GM23338 (cell line): ENCODE measurements at regions not wholly inside any gene's neighbourhood (a gene's known extent, or its start where the extent isn't known, plus 50 kb on each side); places are given as distances from the start of the nearest gene placed in this dataset.

Source experiments
- ATAC-seq: fragments of 200-7000 bp; cut with Tn5 transposase; 3 replicates; pipeline ENCODE4 v1.9.1; 2020
- DNase-seq: peaks from one replicate; pipeline ENCODE4 v3.0.0-alpha.2; 2015; ENCODE audit warnings: low spot score
- H2AFZ ChIP-seq: fragments of 200-600 bp; sonication (generic); 2 replicates; pipeline ENCODE4 v1.8.0; 2016; ENCODE audit warnings: antibody characterized with exemption, mild to moderate bottlenecking, moderate library complexity
- H3F3A ChIP-seq: fragments of 200-600 bp; sonication (generic); replicated peaks from 2 replicates; pipeline ENCODE4 v1.8.0; 2017; ENCODE audit warnings: antibody characterized with exemption, mixed run types, low read depth
- H3K27ac ChIP-seq: fragments of 200-600 bp; sonication (generic); 2 replicates; pipeline ENCODE4 v1.6.1; 2016; ENCODE audit warnings: low read depth
- H3K27me3 ChIP-seq: fragments of 200-600 bp; sonication (generic); 2 replicates; pipeline ENCODE4 v1.8.0; 2016; ENCODE audit warnings: mild to moderate bottlenecking, mixed run types, moderate library complexity; ENCODE audit not compliant: insufficient read depth
- H3K36me3 ChIP-seq: fragments of 200-600 bp; sonication (generic); 2 replicates; pipeline ENCODE4 v1.8.0; 2016; ENCODE audit warnings: mild to moderate bottlenecking; ENCODE audit not compliant: insufficient read depth
- H3K4me1 ChIP-seq: fragments of 200-600 bp; sonication (generic); 2 replicates; pipeline ENCODE4 v1.8.0; 2016; ENCODE audit warnings: mild to moderate bottlenecking, moderate library complexity; ENCODE audit not compliant: insufficient read depth
- H3K4me2 ChIP-seq: fragments of 200-600 bp; sonication (generic); 2 replicates; pipeline ENCODE4 v1.7.1; 2017; ENCODE audit warnings: mixed run types
- H3K4me3 ChIP-seq: fragments of 200-600 bp; sonication (generic); 2 replicates; pipeline ENCODE4 v1.6.1; 2016; ENCODE audit warnings: mixed run types
- H3K79me2 ChIP-seq: fragments of 200-600 bp; sonication (generic); replicated peaks from 2 replicates; pipeline ENCODE4 v1.8.0; 2017; ENCODE audit warnings: mild to moderate bottlenecking; ENCODE audit not compliant: insufficient read depth
- H3K9me2 ChIP-seq: fragments of 200-600 bp; sonication (generic); 2 replicates; pipeline ENCODE4 v1.8.0; 2017; ENCODE audit not compliant: insufficient read depth
- H4K20me1 ChIP-seq: fragments of 200-600 bp; sonication (generic); replicated peaks from 2 replicates; pipeline ENCODE4 v1.8.0; 2017; ENCODE audit warnings: mild to moderate bottlenecking; ENCODE audit not compliant: insufficient read depth
- H3K27ac Mint-ChIP-seq: 2 replicates; pipeline ENCODE4 v1.8.0; 2020; ENCODE audit warnings: inconsistent platforms, mild to moderate bottlenecking, moderate library complexity, mixed read lengths
- H3K27me3 Mint-ChIP-seq: 3 replicates; pipeline ENCODE4 v1.8.0; 2022; ENCODE audit warnings: low read depth, mild to moderate bottlenecking, moderate library complexity, mixed read lengths, inconsistent platforms; ENCODE audit not compliant: insufficient read depth, poor library complexity
- H3K36me3 Mint-ChIP-seq: 3 replicates; pipeline ENCODE4 v1.8.0; 2021; ENCODE audit warnings: low read depth, mild to moderate bottlenecking, inconsistent platforms, moderate library complexity, mixed read lengths
- H3K4me1 Mint-ChIP-seq: 3 replicates; pipeline ENCODE4 v1.8.0; 2020; ENCODE audit warnings: mild to moderate bottlenecking, inconsistent platforms, mixed read lengths
- H3K4me3 Mint-ChIP-seq: 3 replicates; pipeline ENCODE4 v1.8.0; 2021; ENCODE audit warnings: moderate library complexity, mild to moderate bottlenecking, inconsistent platforms, mixed read lengths
- H3K9me3 Mint-ChIP-seq: 3 replicates; pipeline ENCODE4 v1.8.0; 2020; ENCODE audit warnings: moderate library complexity, mild to moderate bottlenecking, inconsistent platforms, mixed read lengths
- CTCF ChIP-seq, 2 experiments: fragments of 200-600 bp in 1 of 2; sonication (generic) in 1 of 2; conservative IDR thresholded peaks; 2 replicates each; pipeline versions ENCODE4 v1.5.1 to v1.6.1; 2016 to 2017; ENCODE audit warnings: antibody characterized with exemption in 2 of 2, low read depth in 2 of 2, mild to moderate bottlenecking in 2 of 2, moderate library complexity in 1 of 2
- EZH2phosphoT487 ChIP-seq: fragments of 200-600 bp; sonication (generic); IDR thresholded peaks from one replicate; pipeline ENCODE4 v1.8.1; 2018; ENCODE audit warnings: antibody characterized with exemption; ENCODE audit not compliant: unreplicated experiment
- JUNB ChIP-seq: IDR thresholded peaks from one replicate; pipeline ENCODE4 v1.6.1; 2016; ENCODE audit warnings: antibody characterized with exemption; ENCODE audit not compliant: unreplicated experiment
- NANOG ChIP-seq: IDR thresholded peaks from 2 replicates; pipeline ENCODE4 v1.6.1; 2016; ENCODE audit warnings: antibody characterized with exemption, borderline replicate concordance
- POLR2AphosphoS5 ChIP-seq: IDR thresholded peaks from 2 replicates; pipeline ENCODE4 v1.6.1; 2016; ENCODE audit warnings: antibody characterized with exemption, low read depth
- REST ChIP-seq: IDR thresholded peaks from one replicate; pipeline ENCODE4 v1.6.1; 2018; ENCODE audit warnings: antibody characterized with exemption; ENCODE audit not compliant: unreplicated experiment
- STAT1 ChIP-seq: IDR thresholded peaks from one replicate; pipeline ENCODE4 v1.6.1; 2016; ENCODE audit warnings: antibody characterized with exemption; ENCODE audit not compliant: unreplicated experiment
- ZNF114 ChIP-seq: fragments of 250-450 bp; sonication (Bioruptor Pico); IDR thresholded peaks from 2 replicates; pipeline ENCODE4 v1.5.0; 2020; ENCODE audit warnings: mild to moderate bottlenecking, moderate library complexity
- ZNF331 ChIP-seq: fragments of 250-450 bp; sonication (Bioruptor Pico); IDR thresholded peaks from 2 replicates; pipeline ENCODE4 v1.5.0; 2020; ENCODE audit warnings: low read depth, mild to moderate bottlenecking, moderate library complexity

- Mint-ChIP-seq H3K4me3 (no peak overlapping the region), H3K27me3 (peaks cover 3% of the 10 kb centered on the region), H3K36me3 (peaks cover 16% of the 10 kb centered on the region), H3K27ac (no peak overlapping the region), H3K9me3 (peaks cover 8% of the 10 kb centered on the region), H3K4me1 (no peaks in the 10 kb centered on the region)
- no peaks in the 10 kb centered on the region for H3F3A ChIP-seq
- no peak overlapping the region for H3K4me2 ChIP-seq
- H4K20me1 ChIP-seq: no peaks in the 10 kb centered on the region
- no peak overlapping the region for H3K4me3 ChIP-seq
- no peak overlapping the region for H2AFZ ChIP-seq
- no peaks in the 10 kb centered on the region for H3K27me3 ChIP-seq
- DNase-seq (no peak), ATAC-seq (no peak)
- H3K4me1 ChIP-seq: no peaks in the 10 kb centered on the region
- H3K9me2 ChIP-seq: no peaks in the 10 kb centered on the region
- TF ChIP-seq EZH2phosphoT487: no peak
- no peak for TF ChIP-seq JUNB
- TF ChIP-seq STAT1: no peak
- no peak for TF ChIP-seq REST
- no peak for TF ChIP-seq POLR2AphosphoS5
- TF ChIP-seq NANOG: no peak
- no peak for TF ChIP-seq ZNF114 (CRISPR knock-in tag)
- TF ChIP-seq CTCF (conservative IDR thresholded peaks at IDR 0.05; ENCODE audit: low read depth in 2 of 2): no peak
- no peak for TF ChIP-seq ZNF331 (CRISPR knock-in tag)
- H3K36me3 ChIP-seq: no peaks in the 10 kb centered on the region
- H3K27ac ChIP-seq: no peak overlapping the region
- H3K79me2 ChIP-seq: no peaks in the 10 kb centered on the region
These were observed 151.6 kb downstream of the AASDH start for GRCh38 chr4:56235725-56236124.

GRCh38 chr4:56235011-56235410, 152.3 kb downstream of the AASDH start:
- DNase-seq: no peak
- Histone ChIP-seq H3K36me3 (no peaks in the 10 kb centered on the region), H3K27me3 (no peaks in the 10 kb centered on the region), H3K9me2 (no peaks in the 10 kb centered on the region), H2AFZ (no peak overlapping the region), H3K79me2 (no peaks in the 10 kb centered on the region), H3K27ac (no peak overlapping the region), H3F3A (no peaks in the 10 kb centered on the region), H3K4me1 (no peaks in the 10 kb centered on the region), H4K20me1 (no peaks in the 10 kb centered on the region), H3K4me3 (no peak overlapping the region), H3K4me2 (no peak overlapping the region)
- no peaks in the 10 kb centered on the region for H3K4me1 Mint-ChIP-seq
- no peak for ATAC-seq
- peaks cover 3% of the 10 kb centered on the region for H3K27me3 Mint-ChIP-seq
- H3K9me3 Mint-ChIP-seq: peaks cover 8% of the 10 kb centered on the region
- H3K36me3 Mint-ChIP-seq: peaks cover 16% of the 10 kb centered on the region
- no peak overlapping the region for H3K4me3 Mint-ChIP-seq
- no peak overlapping the region for H3K27ac Mint-ChIP-seq
- TF ChIP-seq CTCF (conservative IDR thresholded peaks at IDR 0.05; ENCODE audit: low read depth in 2 of 2) (no peak), ZNF331 (CRISPR knock-in tag) (no peak), POLR2AphosphoS5 (no peak), NANOG (no peak), REST (no peak)
